HepG2 (cell line): ENCODE measurements at regions not wholly inside any gene's neighbourhood (a gene's known extent, or its start where the extent isn't known, plus 50 kb on each side); places are given as distances from the start of the nearest gene placed in this dataset.
A peak's percentile ranks its signal among the peaks of the same experiment; 100 is the strongest.

ENCODE experiments used
- ATAC-seq: fragments of 200-7000 bp; cut with Tn5 transposase; 3 replicates; pipeline ENCODE4 v1.9.1; 2020; ENCODE audit warnings: mild to moderate bottlenecking, moderate library complexity
- BruUV-seq: library from RNA; stranded (reverse); fragments of 400-500 nt; replicated peaks from 2 replicates; lab custom pipeline; 2021; lab: Mats Ljungman, UMichigan
- CTCF ChIA-PET: fragments of 300-600 bp; formaldehyde crosslinking; extraction: SDS; loops from one replicate; lab custom pipeline; 2021; ENCODE audit warnings: low total read pairs, inconsistent platforms, low intra/inter-chr PET ratio; lab: Yijun Ruan, JAX
- POLR2A ChIA-PET: fragments of 350-600 bp; sonication (Branson Sonifier 250); formaldehyde crosslinking; loops from one replicate; lab custom pipeline; 2020; ENCODE audit warnings: antibody characterized with exemption, inconsistent platforms; lab: Yijun Ruan, JAX
- DNase-seq: peaks from one replicate; pipeline ENCODE4 v3.0.0-alpha.2; 2015; ENCODE audit warnings: low spot score
- FAIRE-seq: peaks from 3 replicates; lab custom pipeline; 2011; peaks lifted over from hg19 to GRCh38; lab: Jason Lieb, UNC
- H2AFZ ChIP-seq: one replicate; pipeline ENCODE4 v1.6.1; 2011; ENCODE audit warnings: low read length, inconsistent platforms
- H3K27ac ChIP-seq: fragments of 300-600 bp; 3 replicates; pipeline ENCODE4 v1.8.0; 2011; ENCODE audit warnings: mixed run types, mild to moderate bottlenecking, mixed read lengths, low read length, inconsistent platforms; ENCODE audit not compliant: insufficient read depth; ENCODE audit errors: extremely low read length
- H3K27me3 ChIP-seq, 2 experiments: fragments of 200-600 bp in 1 of 2; 2 replicates in 1 of 2; 3 replicates in 1 of 2; pipeline versions ENCODE4 v1.6.0 to v1.8.0; 2011; ENCODE audit warnings: low read length in 2 of 2, mild to moderate bottlenecking in 2 of 2, moderate library complexity in 2 of 2, inconsistent platforms in 1 of 2; ENCODE audit not compliant: insufficient read depth in 2 of 2, control insufficient read depth in 1 of 2
- H3K36me3 ChIP-seq, 2 experiments: fragments of 200-600 bp in 1 of 2; replicated peaks in 1 of 2; 2 replicates in 1 of 2; 3 replicates in 1 of 2; pipeline versions ENCODE4 v1.5.1 to v1.8.0; 2011; ENCODE audit warnings: low read length in 2 of 2, inconsistent platforms in 1 of 2; ENCODE audit not compliant: insufficient read depth in 2 of 2, control insufficient read depth in 1 of 2
- H3K4me1 ChIP-seq: 2 replicates; pipeline ENCODE4 v1.5.1; 2012; ENCODE audit warnings: low read length, inconsistent platforms; ENCODE audit not compliant: insufficient read depth
- H3K4me2 ChIP-seq: 2 replicates; pipeline ENCODE4 v1.6.0; 2011; ENCODE audit warnings: low read depth, low read length, inconsistent platforms
- H3K4me3 ChIP-seq, 3 experiments: fragments of 200-600 bp in 1 of 3; sonication (generic), shearing (Covaris generic) in 1 of 3; replicated peaks in 1 of 3; 2 replicates each; pipeline ENCODE4 v1.5.1; 2011 to 2016; ENCODE audit warnings: low read length in 3 of 3, inconsistent platforms in 2 of 3, low read depth in 2 of 3, mild to moderate bottlenecking in 2 of 3, control low read depth in 1 of 3, mixed read lengths in 1 of 3; ENCODE audit not compliant: insufficient read depth in 1 of 3
- H3K79me2 ChIP-seq: one replicate; pipeline ENCODE4 v1.6.1; 2011; ENCODE audit warnings: low read length, inconsistent platforms; ENCODE audit not compliant: insufficient read depth
- H3K9ac ChIP-seq: 2 replicates; pipeline ENCODE4 v1.6.0; 2011; ENCODE audit warnings: mild to moderate bottlenecking, low read depth, low read length, inconsistent platforms; ENCODE audit not compliant: insufficient read depth
- H3K9me3 ChIP-seq: 2 replicates; pipeline ENCODE4 v1.5.1; 2012; ENCODE audit warnings: mild to moderate bottlenecking, low read length
- H4K20me1 ChIP-seq: 2 replicates; pipeline ENCODE4 v1.6.0; 2011; ENCODE audit warnings: inconsistent platforms, mild to moderate bottlenecking, low read length, moderate library complexity; ENCODE audit not compliant: insufficient read depth
- ELF4 ChIP-seq: sonication (generic); formaldehyde crosslinking; IDR thresholded peaks from 2 replicates; pipeline ENCODE4 v1.5.0; 2020; ENCODE audit warnings: missing genetic modification reagents, mild to moderate bottlenecking, moderate library complexity, borderline replicate concordance
- HNF1A ChIP-seq, 2 experiments: sonication (generic) in 1 of 2; formaldehyde crosslinking in 1 of 2; IDR thresholded peaks; 2 replicates each; pipeline versions ENCODE4 v1.4.0 to v1.6.1; 2016 to 2020; ENCODE audit warnings: borderline replicate concordance in 1 of 2, low read depth in 1 of 2, mild to moderate bottlenecking in 1 of 2, missing genetic modification reagents in 1 of 2
- PCBP2 ChIP-seq: fragments of 200-400 bp; formaldehyde crosslinking; optimal IDR thresholded peaks from 2 replicates; pipeline ENCODE3; 2018; ENCODE audit warnings: low read length, low read depth; ENCODE audit not compliant: poor library complexity, severe bottlenecking
- ZKSCAN5 ChIP-seq: sonication (generic); formaldehyde crosslinking; IDR thresholded peaks from 2 replicates; pipeline ENCODE4 v1.5.1; 2020; ENCODE audit warnings: mild to moderate bottlenecking, missing genetic modification reagents
- ZNF564 ChIP-seq: sonication (generic); formaldehyde crosslinking; IDR thresholded peaks from 2 replicates; pipeline ENCODE4 v1.8.1; 2023; ENCODE audit warnings: mild to moderate bottlenecking, missing genetic modification reagents
- WGBS: methylation state at CpG from one replicate; pipeline ENCODE4 v1.1.6; 2017; ENCODE audit warnings: low lambda C conversion rate; 5-methylcytosine and 5-hydroxymethylcytosine counted together
- in situ Hi-C: cut with HindIII; loops from 2 replicates; pipeline ENCODE4 v1.10.0; 2017; ENCODE audit warnings: low pct_unique_long_range_greater_than_20kb; ENCODE audit not compliant: extremely low pct_ligation_motif_present
- intact Hi-C: fragments of 100-400 bp; cut with micrococcal nuclease; formaldehyde crosslinking; loops from one replicate; pipeline ENCODE4 v1.10.0; 2022; ENCODE audit not compliant: unreplicated experiment

- H3K4me2 ChIP-seq = peak overlapping the region; percentile 29; the same call in 1 of the 2 replicates
- peak; percentile 93 for ATAC-seq
- no peak overlapping the region for H2AFZ ChIP-seq
- peaks cover 0 to 10% of the 10 kb centered on the region in 2 experiments; a peak in 1 of 5 replicates for H3K27me3 ChIP-seq
- 0% methylated on average over 4 of the region's 4 CpGs for WGBS
- in situ Hi-C loops = no loop called here
- TF ChIP-seq ELF4 (CRISPR knock-in tag) (no peak), HNF1A (IDR thresholded peaks at IDR 0.05; ENCODE audit: low read depth) (0 out of 2 replicates have a peak, but pooled peaks have one; percentile 42), HNF1A (CRISPR knock-in tag; IDR thresholded peaks at IDR 0.05; ENCODE audit: borderline replicate concordance) (no peak), ZNF564 (CRISPR knock-in tag) (no peak), ZKSCAN5 (no peak), PCBP2 (no peak)
- no TSS peak for BruUV-seq
- H4K20me1 ChIP-seq = no peaks in the 10 kb centered on the region
- FAIRE-seq = no peak
- H3K9ac ChIP-seq = no peak overlapping the region
- DNase-seq = no peak
- H3K9me3 ChIP-seq = no peaks in the 10 kb centered on the region
- peaks cover 20% of the 10 kb centered on the region for H3K4me1 ChIP-seq
- H3K79me2 ChIP-seq = no peaks in the 10 kb centered on the region
- intact Hi-C loops = no loop called here
- H3K27ac ChIP-seq = no peak overlapping the region
- CTCF ChIA-PET = no interaction called here
- no peaks in the 10 kb centered on the region for H3K36me3 ChIP-seq
- POLR2A ChIA-PET = no interaction called here
- no peak overlapping the region for H3K4me3 ChIP-seq
These were observed 117.5 kb upstream of the PROK2 start for GRCh38 chr3:71902258-71903111.
